ENCODE measurements at regions not wholly inside any gene's neighbourhood (a gene's known extent, or its start where the extent isn't known, plus 50 kb on each side); places are given as distances from the start of the nearest gene placed in this dataset.

DNA sequence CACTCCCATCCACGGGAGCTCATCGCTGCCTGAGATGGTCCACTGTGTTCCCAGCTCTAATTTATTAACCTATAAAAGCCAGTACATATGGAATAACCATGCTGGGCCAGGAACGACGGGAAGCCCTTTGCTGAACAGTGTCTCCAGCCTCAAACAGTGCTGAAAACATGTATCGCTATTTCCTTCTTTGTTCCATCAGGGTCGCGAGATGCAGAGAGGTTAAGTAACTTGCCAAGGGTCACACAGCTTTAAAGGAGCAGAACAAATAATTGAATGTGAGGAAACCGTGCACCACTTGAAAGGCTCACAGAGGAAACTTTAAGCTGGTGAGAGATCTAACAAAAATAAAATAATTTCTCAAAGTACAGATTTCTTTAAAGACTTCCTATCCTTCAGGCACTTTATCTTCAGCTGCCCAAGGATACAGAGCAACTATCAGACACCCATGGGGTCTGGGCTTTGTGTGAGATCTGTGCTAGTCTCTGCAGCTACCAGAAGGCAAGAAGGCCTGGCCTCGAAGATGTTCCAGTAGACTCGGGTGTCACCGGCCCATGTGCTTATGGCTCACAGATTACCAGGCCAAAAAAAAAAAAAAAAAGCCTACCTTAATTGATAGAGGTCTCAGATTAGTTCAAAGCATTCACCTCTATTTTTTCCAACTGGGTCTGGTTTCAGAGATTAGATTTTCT, 207.8 kb upstream of the FOXF1 start:
- intact Hi-C loops (cut with DNase I; ENCODE audit: low total_unique reads) = no loop called here
- no peak for DNase-seq (ENCODE audit: low spot score in 2 of 2)
- 78 to 83% methylated on average over 11 of the region's 11 CpGs for WGBS, 2 donors

DNA sequence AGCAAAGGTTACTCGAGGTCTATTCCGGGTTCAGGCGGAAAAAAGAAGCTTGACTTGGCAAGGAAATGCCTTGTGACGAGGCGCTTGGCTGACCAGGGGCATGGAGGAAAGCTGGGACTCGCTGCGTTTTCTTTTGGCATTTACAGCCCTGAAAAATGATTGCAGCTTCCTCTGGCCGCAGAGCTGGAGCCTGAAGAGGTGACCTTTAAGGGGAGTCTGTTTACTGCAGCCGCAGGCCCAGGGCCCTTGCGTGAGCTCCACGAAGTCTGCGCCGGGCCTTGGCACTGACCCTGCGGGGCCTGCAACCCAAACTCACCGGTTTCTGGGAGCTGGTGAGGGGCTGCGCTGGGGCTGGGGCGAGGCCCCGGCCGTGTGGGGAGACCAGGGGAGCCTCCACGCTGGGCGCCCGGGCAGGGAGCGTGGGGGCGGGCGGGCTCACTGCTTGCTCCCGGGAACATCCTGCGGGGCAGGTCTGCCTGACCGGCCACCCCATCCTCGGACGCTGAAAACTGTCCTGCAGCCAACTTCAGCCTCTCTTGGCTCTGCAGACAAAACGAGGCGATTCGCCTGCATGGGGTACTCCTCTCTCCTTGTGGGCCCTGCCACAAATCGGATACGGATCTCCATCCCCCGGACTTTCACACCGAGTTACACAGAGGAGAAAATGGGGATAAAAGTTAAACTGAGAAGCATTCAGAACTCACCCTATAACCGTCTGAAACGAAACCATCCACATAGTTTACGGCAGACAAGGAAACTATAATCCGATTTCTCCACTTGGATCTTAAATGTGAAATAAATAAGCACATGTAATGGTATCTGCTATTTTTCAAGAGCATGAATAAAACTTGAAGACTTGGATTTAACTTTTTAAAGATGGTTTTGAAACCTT, 206.3 kb upstream of the FOXF1 start:
- WGBS, 2 donors = 50 to 56% methylated on average over 26 to 41 of the region's 41 CpGs
- no peak for TF ChIP-seq POLR2A (IDR thresholded peaks at IDR 0.05)
- TF ChIP-seq, protein P1, sequence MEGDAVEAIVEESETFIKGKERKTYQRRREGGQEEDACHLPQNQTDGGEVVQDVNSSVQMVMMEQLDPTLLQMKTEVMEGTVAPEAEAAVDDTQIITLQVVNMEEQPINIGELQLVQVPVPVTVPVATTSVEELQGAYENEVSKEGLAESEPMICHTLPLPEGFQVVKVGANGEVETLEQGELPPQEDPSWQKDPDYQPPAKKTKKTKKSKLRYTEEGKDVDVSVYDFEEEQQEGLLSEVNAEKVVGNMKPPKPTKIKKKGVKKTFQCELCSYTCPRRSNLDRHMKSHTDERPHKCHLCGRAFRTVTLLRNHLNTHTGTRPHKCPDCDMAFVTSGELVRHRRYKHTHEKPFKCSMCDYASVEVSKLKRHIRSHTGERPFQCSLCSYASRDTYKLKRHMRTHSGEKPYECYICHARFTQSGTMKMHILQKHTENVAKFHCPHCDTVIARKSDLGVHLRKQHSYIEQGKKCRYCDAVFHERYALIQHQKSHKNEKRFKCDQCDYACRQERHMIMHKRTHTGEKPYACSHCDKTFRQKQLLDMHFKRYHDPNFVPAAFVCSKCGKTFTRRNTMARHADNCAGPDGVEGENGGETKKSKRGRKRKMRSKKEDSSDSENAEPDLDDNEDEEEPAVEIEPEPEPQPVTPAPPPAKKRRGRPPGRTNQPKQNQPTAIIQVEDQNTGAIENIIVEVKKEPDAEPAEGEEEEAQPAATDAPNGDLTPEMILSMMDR (IDR thresholded peaks at IDR 0.05) = no peak
- DNase-seq (ENCODE audit: low spot score in 2 of 2) = peak in 1 of 2 donors; percentile 61
- H3K4me3 ChIP-seq (ENCODE audit: low read depth, poor library complexity, severe bottlenecking) = no peak overlapping the region
- intact Hi-C loops (cut with DNase I; ENCODE audit: low total_unique reads) = no loop called here

More for the DNA sequence above, 207.8 kb upstream of the FOXF1 start:
- TF ChIP-seq, protein P1 (IDR thresholded peaks at IDR 0.05) = no peak
- no peak for TF ChIP-seq POLR2A (IDR thresholded peaks at IDR 0.05)
- no peak overlapping the region for H3K4me3 ChIP-seq (ENCODE audit: low read depth, poor library complexity, severe bottlenecking)

DNA sequence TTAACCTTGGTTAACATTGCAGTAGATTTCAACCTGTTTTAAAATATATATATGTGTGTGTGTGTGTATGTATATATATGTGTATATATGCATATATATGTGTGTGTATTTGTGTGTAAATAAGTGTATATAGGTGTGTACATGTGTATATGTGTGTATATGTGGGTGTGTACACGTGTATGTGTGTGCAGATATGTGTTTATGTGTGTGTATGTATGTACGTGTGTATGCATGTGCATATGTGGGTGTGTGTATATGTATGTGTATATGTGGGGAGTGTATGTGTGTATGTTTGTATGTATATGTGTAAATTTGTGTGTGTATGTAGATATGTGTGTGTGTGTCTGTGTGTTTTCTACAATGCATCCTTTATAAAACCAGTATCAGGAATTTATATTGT, 205.5 kb upstream of the FOXF1 start:
- intact Hi-C loops (cut with DNase I; ENCODE audit: low total_unique reads) = no loop called here
- H3K4me3 ChIP-seq (ENCODE audit: low read depth, poor library complexity, severe bottlenecking) = no peak overlapping the region
- TF ChIP-seq, protein P1 (IDR thresholded peaks at IDR 0.05) = no peak
- no peak for TF ChIP-seq POLR2A (IDR thresholded peaks at IDR 0.05)
- 77 to 78% methylated on average over 2 of the region's 2 CpGs for WGBS, 2 donors
- no peak for DNase-seq (ENCODE audit: low spot score in 2 of 2)

DNA sequence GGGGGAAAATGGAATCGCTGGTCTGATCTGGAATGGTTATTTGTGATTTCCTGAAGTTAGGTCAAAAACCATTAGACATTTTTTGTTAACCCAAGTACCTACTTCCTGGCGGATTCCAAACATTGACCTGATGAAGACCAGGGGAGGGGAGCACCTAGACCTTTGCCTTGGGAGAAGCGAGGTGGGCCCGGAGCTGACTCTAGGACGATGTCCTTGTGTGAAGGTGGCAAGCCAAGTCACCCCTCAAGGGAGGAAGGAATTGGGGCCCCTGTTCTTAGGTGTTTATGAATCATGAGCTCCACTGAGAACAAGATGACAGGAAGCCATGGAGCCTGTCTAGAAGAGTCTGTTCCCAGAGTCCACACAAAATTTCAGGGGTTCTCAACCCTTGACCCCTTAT, 204.9 kb upstream of the FOXF1 start:
- no peak for DNase-seq (ENCODE audit: low spot score in 2 of 2)
- no peak overlapping the region for H3K4me3 ChIP-seq (ENCODE audit: low read depth, poor library complexity, severe bottlenecking)
- WGBS, 2 donors = 83 to 87% methylated on average over 5 of the region's 5 CpGs
- TF ChIP-seq, protein P1 (IDR thresholded peaks at IDR 0.05) = no peak
- intact Hi-C loops (cut with DNase I; ENCODE audit: low total_unique reads) = no loop called here

DNA sequence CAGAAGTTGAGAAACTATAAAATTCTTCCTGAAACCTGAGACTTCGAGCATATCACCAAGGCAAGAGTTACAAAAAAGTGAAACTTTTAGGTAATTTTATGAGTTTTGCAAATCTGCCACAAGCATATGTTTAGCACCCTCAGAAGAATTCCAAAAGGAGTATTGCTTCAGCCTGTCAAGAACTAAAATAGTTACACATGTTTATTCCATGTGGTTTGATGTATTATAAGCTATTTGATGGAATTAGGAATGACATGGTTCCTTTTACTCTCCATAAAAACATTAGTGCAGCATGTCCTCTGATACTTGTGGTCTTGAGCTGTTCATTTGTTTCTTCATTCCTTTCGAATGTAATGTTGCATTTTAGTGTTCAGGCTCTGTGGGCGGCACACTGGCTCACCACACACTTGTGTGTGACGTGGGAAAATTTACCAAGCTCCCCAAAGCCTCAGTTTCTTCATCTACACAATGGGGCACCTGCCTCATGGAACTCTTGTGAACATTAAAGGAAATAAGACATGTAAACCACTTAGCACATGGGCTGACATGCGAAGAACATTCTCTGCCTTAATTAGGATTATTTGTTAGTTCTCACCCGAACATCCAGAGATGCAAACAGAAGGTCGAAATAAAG, 204.2 kb upstream of the FOXF1 start:
- 54 to 62% methylated on average over 7 of the region's 7 CpGs for WGBS, 2 donors
- no peak overlapping the region for H3K4me3 ChIP-seq (ENCODE audit: low read depth, poor library complexity, severe bottlenecking)
- DNase-seq (ENCODE audit: low spot score in 2 of 2) = no peak
- intact Hi-C loops (cut with DNase I; ENCODE audit: low total_unique reads) = no loop called here
- TF ChIP-seq POLR2A (IDR thresholded peaks at IDR 0.05) = no peak
- TF ChIP-seq, protein P1 (IDR thresholded peaks at IDR 0.05) = no peak

Measured in lower leg skin (tissue), 4 donors.